Activated T-cell treated with anti-CD3 and anti-CD28 coated beads, Interleukin-2, amount 50 U/mL, for 72 hours (primary cell): ENCODE measurements at regions not wholly inside any gene's neighbourhood (a gene's known extent, or its start where the extent isn't known, plus 50 kb on each side); places are given as distances from the start of the nearest gene placed in this dataset.

ENCODE experiments used
- ATAC-seq, 2 donors: fragments of 150-1000 bp; cut with Tn5 transposase; replicated peaks in 1 of 2; 2 replicates each; pipeline ENCODE4 v1.10.0; 2021; ENCODE audit warnings: moderate library complexity in 2 of 2, mild to moderate bottlenecking in 1 of 2
- DNase-seq, 2 donors: peaks; one replicate each; pipeline ENCODE4 v3.0.0; 2021 to 2022; ENCODE audit warnings: mixed read lengths in 1 of 2
- H3K27ac Mint-ChIP-seq: one replicate; pipeline ENCODE4 v1.8.0; 2022; ENCODE audit warnings: mild to moderate bottlenecking, moderate library complexity, mixed read lengths
- H3K27me3 Mint-ChIP-seq: one replicate; pipeline ENCODE4 v1.8.0; 2022; ENCODE audit warnings: low read depth, mixed read lengths
- H3K36me3 Mint-ChIP-seq, 2 donors: one replicate each; pipeline ENCODE4 v1.8.0; 2022; ENCODE audit warnings: mixed read lengths in 2 of 2, mild to moderate bottlenecking in 1 of 2; ENCODE audit not compliant: insufficient read depth in 2 of 2
- H3K4me1 Mint-ChIP-seq: one replicate; pipeline ENCODE4 v1.8.0; 2022; ENCODE audit warnings: low read depth, mixed read lengths
- H3K4me3 Mint-ChIP-seq, 2 donors: one replicate each; pipeline ENCODE4 v1.8.0; 2022; ENCODE audit warnings: mild to moderate bottlenecking in 2 of 2, mixed read lengths in 2 of 2, moderate library complexity in 2 of 2
- H3K9me3 Mint-ChIP-seq, 2 donors: one replicate each; pipeline ENCODE4 v1.8.0; 2022; ENCODE audit warnings: mixed read lengths in 2 of 2

DNA sequence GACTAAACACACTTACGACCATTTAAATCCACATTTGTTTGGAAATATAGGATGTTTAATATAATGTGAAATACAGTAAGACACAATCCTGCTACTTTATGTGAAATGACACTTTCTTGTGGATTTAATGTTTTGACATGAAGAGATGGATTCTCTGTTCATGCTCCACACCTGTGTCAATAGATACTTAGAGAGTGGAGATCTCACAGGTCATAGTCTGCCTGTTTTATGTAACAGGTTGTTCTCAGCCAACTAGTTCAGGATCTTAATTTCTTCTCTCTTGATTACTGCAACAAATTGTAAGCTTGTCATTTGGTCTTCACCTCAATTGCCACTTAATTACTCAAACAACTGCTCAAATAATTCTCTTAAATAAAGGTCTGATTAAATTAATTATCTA is 1621.2 kb downstream of the PCDH7 start:
- no peaks in the 10 kb centered on the region for H3K27me3 Mint-ChIP-seq
- peaks cover 7 to 10% of the 10 kb centered on the region in 2 donors for H3K9me3 Mint-ChIP-seq
- no peaks in the 10 kb centered on the region for H3K36me3 Mint-ChIP-seq
- DNase-seq, result no peak
- H3K4me3 Mint-ChIP-seq, result no peak overlapping the region
- H3K27ac Mint-ChIP-seq, result no peak overlapping the region
- ATAC-seq, result no peak
- no peaks in the 10 kb centered on the region for H3K4me1 Mint-ChIP-seq

DNA sequence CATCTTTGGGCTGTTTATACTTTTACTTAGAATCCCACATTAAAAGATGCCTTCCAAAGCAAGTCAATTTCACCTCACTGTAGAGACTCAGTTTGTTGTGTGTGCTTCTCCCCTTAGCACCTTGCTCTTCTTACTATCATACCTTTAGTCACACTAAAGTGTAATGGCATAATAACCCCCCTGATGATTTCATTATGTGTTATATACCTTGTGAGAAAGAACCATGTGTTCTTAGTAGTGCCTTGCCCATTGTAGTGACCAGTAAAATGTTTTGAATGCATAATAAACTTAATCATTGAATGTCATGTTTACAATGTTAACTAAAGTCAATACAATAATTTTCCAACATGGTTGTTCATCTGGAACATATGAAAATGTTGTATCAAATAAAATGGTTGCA is 1621.9 kb downstream of the PCDH7 start:
- Mint-ChIP-seq H3K4me1 (no peaks in the 10 kb centered on the region), H3K27me3 (no peaks in the 10 kb centered on the region), H3K27ac (no peak overlapping the region), H3K4me3 (no peak overlapping the region), H3K36me3 (no peaks in the 10 kb centered on the region), H3K9me3 (peaks cover 8 to 11% of the 10 kb centered on the region in 2 donors)
- ATAC-seq (no peak), DNase-seq (no peak)

DNA sequence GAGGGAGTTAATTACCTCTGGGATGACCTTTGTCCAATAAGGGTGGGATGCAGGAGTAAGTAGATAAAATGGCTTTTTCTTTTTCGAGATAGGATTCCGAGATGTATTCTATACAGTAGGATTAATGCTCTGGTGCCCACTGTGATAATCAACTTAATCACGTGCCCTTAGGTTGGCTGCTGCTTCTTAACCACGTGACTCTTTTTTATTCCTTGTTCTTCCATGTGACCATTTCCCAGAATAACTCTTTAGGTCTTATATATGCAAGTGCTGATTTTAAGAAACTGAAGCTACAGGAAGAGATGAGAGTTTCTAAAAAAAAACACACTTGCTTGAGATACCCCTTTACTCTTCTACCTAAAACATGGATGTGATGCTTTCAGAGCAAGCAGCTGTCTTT is 1628.9 kb downstream of the PCDH7 start:
- Mint-ChIP-seq H3K4me1 (no peaks in the 10 kb centered on the region), H3K27ac (no peak overlapping the region), H3K36me3 (no peaks in the 10 kb centered on the region)

DNA sequence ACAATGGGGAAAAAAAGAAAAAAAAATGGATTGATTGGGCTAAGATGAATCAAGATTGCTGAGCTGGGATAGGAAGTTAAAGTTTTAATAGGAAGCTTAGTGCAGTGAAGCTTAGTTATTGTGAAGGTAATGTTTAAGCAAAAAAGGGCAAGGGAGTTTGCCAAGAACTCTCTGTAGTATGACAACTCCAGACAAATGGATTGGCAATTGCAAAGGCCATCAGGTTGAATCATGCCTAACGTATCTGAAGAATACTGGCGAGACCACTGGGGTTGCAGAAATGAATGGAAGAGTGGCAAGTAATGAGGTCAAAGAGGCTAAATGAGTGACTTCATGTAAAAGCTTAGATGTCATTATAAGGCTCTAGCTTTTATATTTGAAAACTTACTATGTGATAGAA is 1654.0 kb downstream of the PCDH7 start:
- no peaks in the 10 kb centered on the region for H3K4me1 Mint-ChIP-seq
- H3K36me3 Mint-ChIP-seq, result peaks cover 0 to under 1% of the 10 kb centered on the region in 2 donors

More for the DNA sequence above, 1628.9 kb downstream of the PCDH7 start:
- Mint-ChIP-seq H3K4me3 (no peak overlapping the region), H3K27me3 (no peaks in the 10 kb centered on the region), H3K9me3 (peaks cover 11 to 14% of the 10 kb centered on the region in 2 donors)
- DNase-seq, result no peak
- ATAC-seq, result no peak

DNA sequence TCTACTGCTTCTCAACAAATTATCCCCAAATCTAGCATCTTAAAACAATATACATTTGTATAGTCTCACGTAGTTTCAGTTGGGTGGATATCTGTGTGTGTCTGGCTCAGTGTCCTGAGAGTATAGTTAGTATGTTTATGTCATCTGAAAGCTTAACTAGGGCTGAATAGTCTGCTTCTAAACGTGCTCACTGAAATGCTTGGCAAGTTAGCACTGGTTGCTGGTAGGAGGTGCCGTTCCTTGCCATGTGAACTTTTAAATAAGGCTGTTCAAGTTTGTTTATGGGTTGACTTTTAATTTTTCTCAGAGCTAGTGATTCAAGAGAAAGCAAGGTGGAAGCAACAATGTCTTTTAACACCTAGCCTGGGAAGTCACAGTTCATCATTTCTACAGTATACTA is 1673.6 kb downstream of the PCDH7 start:
- ATAC-seq (no peak), DNase-seq (no peak)
- H3K27me3 Mint-ChIP-seq, result no peaks in the 10 kb centered on the region
- H3K4me3 Mint-ChIP-seq, result no peak overlapping the region
- no peaks in the 10 kb centered on the region for H3K4me1 Mint-ChIP-seq
- no peak overlapping the region for H3K27ac Mint-ChIP-seq
- no peaks in the 10 kb centered on the region for H3K36me3 Mint-ChIP-seq
- peaks cover 3 to 9% of the 10 kb centered on the region in 2 donors for H3K9me3 Mint-ChIP-seq

More for the DNA sequence above, 1654.0 kb downstream of the PCDH7 start:
- H3K4me3 Mint-ChIP-seq, result no peak overlapping the region
- DNase-seq, result no peak
- ATAC-seq, result no peak
- H3K9me3 Mint-ChIP-seq, result peaks cover 6 to 10% of the 10 kb centered on the region in 2 donors
- no peaks in the 10 kb centered on the region for H3K27me3 Mint-ChIP-seq
- no peak overlapping the region for H3K27ac Mint-ChIP-seq

DNA sequence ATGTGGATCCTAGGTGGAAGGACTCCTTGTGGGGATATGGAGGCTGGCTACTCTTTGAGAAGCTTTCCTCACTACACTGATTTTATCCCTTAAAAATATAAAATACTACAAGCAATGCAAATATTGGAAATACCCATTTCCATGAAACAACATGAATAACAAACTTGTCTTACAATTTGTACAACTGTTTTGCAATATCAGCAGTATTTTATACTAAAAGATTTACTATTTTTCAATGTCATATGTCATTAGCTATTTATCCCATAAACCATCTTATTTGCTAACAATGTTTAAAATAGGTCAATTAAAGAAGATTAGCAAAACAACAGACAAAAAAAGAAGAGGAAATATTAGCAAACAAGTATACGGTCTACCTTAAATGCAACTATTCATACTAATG is 1674.1 kb downstream of the PCDH7 start:
- Mint-ChIP-seq H3K4me3 (no peak overlapping the region), H3K27me3 (no peaks in the 10 kb centered on the region), H3K36me3 (no peaks in the 10 kb centered on the region), H3K27ac (no peak overlapping the region), H3K9me3 (peaks cover 2 to 9% of the 10 kb centered on the region in 2 donors), H3K4me1 (no peaks in the 10 kb centered on the region)
- DNase-seq, result no peak
- ATAC-seq, result no peak

DNA sequence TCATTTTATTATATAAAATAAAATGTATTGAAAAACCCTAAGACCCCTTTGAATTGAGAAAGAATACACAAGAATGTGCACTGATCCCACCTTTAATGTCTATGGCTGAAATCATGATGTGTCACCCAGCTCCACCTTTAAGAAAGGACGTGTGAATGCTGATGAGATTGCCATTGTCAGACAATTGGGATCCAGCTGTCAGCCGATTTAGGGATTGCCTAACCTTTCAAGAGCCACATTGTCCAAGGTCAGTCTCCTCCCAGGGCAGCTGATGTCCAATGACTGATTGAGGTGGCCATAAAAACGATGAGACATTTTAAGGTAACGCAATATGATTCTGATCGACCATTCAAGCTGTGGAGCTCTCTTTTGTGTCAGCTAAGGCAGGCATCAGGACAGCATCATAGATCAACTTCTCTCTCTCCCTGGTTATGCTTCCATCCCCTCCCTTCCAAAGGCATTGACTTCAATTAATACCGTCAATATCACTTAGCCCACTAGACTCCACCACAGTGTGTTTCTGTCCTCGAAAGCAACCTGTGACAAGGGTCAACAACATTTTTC is 1676.4 kb downstream of the PCDH7 start:
- H3K36me3 Mint-ChIP-seq, result no peaks in the 10 kb centered on the region
- no peaks in the 10 kb centered on the region for H3K4me1 Mint-ChIP-seq
- H3K27ac Mint-ChIP-seq, result no peak overlapping the region
- DNase-seq, result no peak
- H3K4me3 Mint-ChIP-seq, result no peak overlapping the region
- ATAC-seq, result no peak
- no peaks in the 10 kb centered on the region for H3K27me3 Mint-ChIP-seq
- H3K9me3 Mint-ChIP-seq, result peaks cover 6 to 7% of the 10 kb centered on the region in 2 donors

DNA sequence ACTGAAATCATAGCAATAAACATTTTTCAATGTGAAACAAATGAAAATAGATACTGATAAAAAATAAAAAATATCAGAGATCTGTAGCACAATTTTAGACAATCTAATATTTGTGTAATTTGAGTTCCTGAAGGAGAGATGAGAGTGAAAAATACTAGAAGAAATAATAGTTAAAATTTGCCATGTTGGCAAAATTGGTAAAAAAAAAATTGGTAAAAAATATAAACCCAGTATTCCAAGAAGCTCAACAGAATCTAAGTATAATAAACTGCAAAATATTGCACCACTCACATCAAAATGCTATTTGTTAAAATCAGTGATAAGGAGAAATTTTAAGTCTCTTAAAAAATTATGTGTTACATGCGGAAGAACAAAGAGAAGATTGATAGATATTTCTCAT is 1680.7 kb downstream of the PCDH7 start:
- ATAC-seq (no peak), DNase-seq (no peak)
- no peaks in the 10 kb centered on the region for H3K36me3 Mint-ChIP-seq
- no peaks in the 10 kb centered on the region for H3K4me1 Mint-ChIP-seq
- no peak overlapping the region for H3K4me3 Mint-ChIP-seq
- H3K27ac Mint-ChIP-seq, result no peak overlapping the region
- H3K27me3 Mint-ChIP-seq, result no peaks in the 10 kb centered on the region
- H3K9me3 Mint-ChIP-seq, result peaks cover 6 to 7% of the 10 kb centered on the region in 2 donors

DNA sequence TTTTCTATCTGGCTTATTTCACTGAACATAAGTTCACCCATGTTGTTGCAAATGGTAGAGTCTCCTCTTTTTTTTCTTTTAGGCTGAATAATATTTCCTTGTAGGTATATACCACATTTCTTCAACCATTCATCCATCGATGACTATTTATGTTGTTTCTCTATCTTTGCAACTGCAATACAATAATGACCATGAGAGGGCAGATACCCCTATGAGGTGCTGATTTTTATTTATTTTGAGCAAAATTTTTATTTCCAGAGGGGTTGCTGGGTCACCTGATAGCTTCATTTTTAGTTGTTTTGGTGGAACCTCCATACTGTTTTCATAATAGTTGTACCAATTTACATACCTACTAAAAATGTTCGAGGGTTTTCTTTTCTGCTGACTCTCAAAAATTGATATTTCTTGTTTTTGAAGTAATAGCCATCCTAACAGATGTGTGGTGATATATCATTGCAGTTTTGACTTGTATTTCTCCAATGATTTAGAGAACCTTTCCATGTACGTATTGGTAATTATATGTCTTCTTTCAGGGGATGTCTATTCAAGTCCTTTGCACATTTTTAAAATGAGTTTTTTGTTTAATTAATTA is 1697.0 kb downstream of the PCDH7 start:
- Mint-ChIP-seq H3K27me3 (no peaks in the 10 kb centered on the region), H3K4me1 (no peaks in the 10 kb centered on the region), H3K9me3 (peaks cover 9 to 13% of the 10 kb centered on the region in 2 donors), H3K27ac (no peak overlapping the region), H3K36me3 (no peaks in the 10 kb centered on the region), H3K4me3 (no peak overlapping the region)
- no peak for ATAC-seq
- no peak for DNase-seq

DNA sequence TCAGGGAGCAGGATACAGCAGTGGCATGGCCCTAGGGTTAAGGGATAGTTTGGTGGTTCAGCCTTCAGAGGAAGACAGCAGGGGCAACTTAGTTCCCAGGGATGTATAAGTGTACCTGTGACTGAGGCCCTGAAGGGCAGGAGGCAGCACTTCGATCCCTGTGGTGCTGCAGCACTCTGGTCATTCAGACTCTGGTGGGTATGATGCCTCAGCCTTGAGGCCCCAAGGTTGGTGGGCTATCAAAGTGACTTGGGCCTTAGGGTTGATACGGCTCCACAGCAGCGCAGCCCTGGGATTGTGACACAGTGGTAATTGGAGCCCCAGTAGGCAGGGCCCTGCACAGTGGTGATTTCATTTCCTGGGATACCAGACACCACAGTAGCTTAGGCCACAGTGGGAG is 1703.1 kb downstream of the PCDH7 start:
- Mint-ChIP-seq H3K9me3 (peaks cover 15 to 18% of the 10 kb centered on the region in 2 donors), H3K36me3 (peaks cover 0 to 2% of the 10 kb centered on the region in 2 donors), H3K4me3 (no peak overlapping the region), H3K27me3 (no peaks in the 10 kb centered on the region), H3K4me1 (no peaks in the 10 kb centered on the region), H3K27ac (no peak overlapping the region)
- ATAC-seq (no peak), DNase-seq (no peak)

DNA sequence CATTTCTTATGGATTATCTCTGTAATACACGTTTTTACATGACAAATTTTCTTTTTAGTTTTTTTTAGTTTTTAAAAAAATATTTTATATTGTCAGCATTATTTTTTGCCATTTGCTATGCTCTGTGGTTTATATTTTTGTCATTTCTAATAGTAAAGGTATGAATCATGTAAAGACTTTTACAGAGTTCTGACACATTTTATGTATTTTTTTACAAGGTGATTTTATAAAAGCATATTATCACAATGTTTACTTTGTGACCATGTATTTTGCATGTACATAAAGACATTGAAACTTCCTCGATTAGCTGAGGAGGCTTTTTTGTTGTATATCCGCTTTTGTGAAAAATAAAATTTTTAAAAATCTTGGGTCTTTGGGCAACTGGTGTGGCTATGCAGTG is 1705.1 kb downstream of the PCDH7 start:
- no peak for ATAC-seq
- DNase-seq, result no peak
- Mint-ChIP-seq H3K4me3 (no peak overlapping the region), H3K36me3 (peaks cover 0 to 2% of the 10 kb centered on the region in 2 donors), H3K4me1 (no peaks in the 10 kb centered on the region), H3K27me3 (no peaks in the 10 kb centered on the region), H3K9me3 (peaks cover 13 to 18% of the 10 kb centered on the region in 2 donors), H3K27ac (no peak overlapping the region)

DNA sequence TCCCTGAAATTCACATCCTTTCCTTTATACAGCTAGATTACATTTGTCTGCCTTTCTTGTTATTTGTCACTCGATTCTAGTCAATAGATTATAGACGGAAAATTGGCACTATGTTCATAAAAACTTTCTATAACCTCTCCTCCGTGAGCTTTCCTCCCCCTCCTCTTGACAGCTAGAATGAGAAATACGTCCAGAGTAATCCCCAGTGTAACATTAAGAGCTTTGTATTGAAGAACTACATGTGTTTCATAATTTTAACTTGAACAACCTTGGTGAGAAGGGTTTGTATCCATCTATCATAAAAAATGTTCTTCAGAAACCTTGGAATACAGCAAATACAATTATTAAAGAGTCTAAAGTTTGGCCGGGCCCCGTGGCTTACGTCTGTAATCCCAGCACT is 1707.4 kb downstream of the PCDH7 start:
- DNase-seq (no peak), ATAC-seq (no peak)
- H3K9me3 Mint-ChIP-seq, result peaks cover 16 to 17% of the 10 kb centered on the region in 2 donors
- no peak overlapping the region for H3K27ac Mint-ChIP-seq
- H3K4me3 Mint-ChIP-seq, result no peak overlapping the region
- no peaks in the 10 kb centered on the region for H3K27me3 Mint-ChIP-seq
- H3K4me1 Mint-ChIP-seq, result no peaks in the 10 kb centered on the region
- peaks cover 2% of the 10 kb centered on the region in 2 donors for H3K36me3 Mint-ChIP-seq

DNA sequence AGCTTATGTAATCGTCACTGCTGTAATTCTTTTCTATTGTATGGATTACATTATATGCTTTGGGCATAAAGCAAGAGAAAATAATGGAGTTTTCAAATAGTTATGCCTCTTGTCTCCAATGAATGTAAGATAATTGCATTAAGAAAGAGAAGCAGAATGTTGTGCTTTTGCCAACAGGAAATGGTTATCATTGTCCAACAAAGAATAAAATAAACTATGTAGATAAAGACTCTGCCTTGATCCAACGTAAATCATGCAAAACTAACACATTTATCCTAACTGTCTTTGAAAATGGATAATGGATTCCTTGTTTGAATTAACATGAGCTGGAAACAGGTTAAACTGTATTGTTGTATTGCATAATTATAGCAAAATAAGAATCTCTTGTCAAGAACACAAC is 1709.0 kb downstream of the PCDH7 start:
- Mint-ChIP-seq H3K36me3 (peaks cover 2% of the 10 kb centered on the region in 2 donors), H3K27me3 (no peaks in the 10 kb centered on the region), H3K27ac (no peak overlapping the region), H3K9me3 (peaks cover 15 to 17% of the 10 kb centered on the region in 2 donors), H3K4me1 (no peaks in the 10 kb centered on the region), H3K4me3 (no peak overlapping the region)
- no peak for DNase-seq
- ATAC-seq, result no peak

DNA sequence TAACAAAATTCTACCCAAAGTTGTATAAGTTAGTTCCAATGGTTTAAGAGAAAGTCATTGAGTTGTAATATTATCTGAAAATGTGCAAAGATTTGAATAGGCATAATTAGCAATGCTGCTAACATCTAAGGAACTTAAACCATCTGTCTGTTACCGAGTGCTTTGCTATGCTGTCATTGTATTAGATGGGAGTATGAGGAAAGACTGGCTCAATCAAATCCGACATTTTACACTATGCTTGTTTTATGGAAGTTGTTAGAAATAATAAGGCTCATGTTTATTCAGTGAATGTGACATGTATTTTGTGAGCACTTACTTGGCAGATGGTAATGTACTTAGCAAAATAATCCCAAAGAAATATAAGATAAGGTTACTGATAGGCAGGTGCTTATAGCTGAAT is 1715.1 kb downstream of the PCDH7 start:
- Mint-ChIP-seq H3K9me3 (peaks cover 9 to 11% of the 10 kb centered on the region in 2 donors), H3K27ac (no peak overlapping the region), H3K4me1 (no peaks in the 10 kb centered on the region), H3K27me3 (no peaks in the 10 kb centered on the region), H3K36me3 (peaks cover 0 to 2% of the 10 kb centered on the region in 2 donors), H3K4me3 (no peak overlapping the region)
- ATAC-seq, result no peak
- no peak for DNase-seq
